NOMO-1 treated with dmso at 0.1 percent for 144 hours (cell line): ENCODE measurements at regions not wholly inside any gene's neighbourhood (a gene's known extent, or its start where the extent isn't known, plus 50 kb on each side); places are given as distances from the start of the nearest gene placed in this dataset.

Source experiments
- DNase-seq: peaks from one replicate; lab custom pipeline; 2025; ENCODE audit not compliant: unreplicated experiment; lab: John Stamatoyannopoulos, UW

DNA sequence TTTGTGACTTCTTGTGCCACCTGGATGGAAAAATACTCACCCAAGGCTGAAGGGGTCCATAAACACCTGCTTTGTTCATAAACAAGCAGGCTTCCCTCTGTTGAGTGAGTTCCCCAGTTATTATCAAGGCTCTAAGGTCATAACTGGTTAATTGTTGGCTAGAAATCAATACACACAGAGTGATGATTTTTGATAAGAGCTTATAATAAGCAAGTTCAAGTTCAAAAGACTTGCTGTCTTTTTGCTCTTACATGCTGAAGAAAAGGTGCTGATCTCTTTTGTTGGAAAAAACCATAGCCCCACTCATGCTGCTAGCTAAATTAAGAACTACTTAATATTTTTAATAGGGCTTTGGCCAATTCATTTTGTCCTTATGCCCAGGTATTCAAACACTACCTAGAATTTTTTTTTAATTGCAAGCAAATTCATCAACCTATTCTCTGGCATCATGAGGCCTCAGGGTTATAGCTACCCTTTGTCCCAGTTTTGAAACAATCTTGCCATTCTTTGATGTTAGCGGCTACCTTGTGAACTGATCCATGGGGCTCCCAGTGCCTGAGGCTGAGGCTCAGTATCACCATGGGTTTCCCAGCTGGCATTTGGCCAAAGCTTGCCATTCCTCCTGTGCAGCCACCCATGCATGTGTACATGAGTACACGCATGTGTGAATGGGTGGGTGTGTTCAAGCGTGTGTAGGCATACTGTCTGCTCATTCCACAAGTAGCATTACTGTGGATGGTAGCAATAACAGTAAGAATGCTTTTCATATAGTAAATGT is 127.6 kb upstream of the LPP start:
- no peak for DNase-seq

DNA sequence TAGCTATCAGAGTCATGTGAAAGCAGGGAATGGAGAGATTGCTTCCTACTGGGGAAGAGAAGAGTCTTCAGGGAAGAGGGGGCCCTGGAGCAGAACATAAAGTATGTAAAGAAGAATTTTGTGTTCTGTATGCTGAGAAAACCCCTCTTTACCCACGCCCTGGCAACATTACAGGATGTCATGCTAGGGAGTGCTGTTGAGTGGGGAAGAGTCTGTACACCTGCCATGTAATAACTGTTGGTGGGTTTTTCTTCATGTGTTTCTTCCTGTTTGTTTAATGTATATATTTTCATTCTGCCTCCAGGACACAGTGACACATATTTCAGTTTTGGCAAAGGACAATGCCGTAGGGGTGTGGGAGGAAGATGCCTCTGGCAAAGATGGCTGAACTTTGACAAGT is 122.8 kb upstream of the LPP start:
- DNase-seq = no peak

DNA sequence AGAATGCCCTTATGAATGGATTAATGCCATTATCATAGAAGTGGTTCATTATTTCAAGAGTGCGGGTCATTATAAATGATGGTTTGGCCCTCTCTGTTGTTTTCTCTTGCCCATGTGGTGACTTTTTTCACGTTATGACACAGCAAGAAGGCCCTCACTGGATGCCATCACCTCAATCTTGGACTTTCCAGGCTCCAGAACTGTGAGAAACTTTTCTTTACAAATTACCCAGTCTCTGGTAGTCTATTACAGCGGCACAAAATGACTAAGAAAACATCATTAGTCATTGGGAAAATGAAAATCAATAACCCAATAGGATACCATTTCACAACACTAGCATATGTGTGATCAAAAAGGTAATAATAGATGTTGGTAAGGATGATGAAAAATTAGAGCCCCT is 119.0 kb upstream of the LPP start:
- DNase-seq = no peak

DNA sequence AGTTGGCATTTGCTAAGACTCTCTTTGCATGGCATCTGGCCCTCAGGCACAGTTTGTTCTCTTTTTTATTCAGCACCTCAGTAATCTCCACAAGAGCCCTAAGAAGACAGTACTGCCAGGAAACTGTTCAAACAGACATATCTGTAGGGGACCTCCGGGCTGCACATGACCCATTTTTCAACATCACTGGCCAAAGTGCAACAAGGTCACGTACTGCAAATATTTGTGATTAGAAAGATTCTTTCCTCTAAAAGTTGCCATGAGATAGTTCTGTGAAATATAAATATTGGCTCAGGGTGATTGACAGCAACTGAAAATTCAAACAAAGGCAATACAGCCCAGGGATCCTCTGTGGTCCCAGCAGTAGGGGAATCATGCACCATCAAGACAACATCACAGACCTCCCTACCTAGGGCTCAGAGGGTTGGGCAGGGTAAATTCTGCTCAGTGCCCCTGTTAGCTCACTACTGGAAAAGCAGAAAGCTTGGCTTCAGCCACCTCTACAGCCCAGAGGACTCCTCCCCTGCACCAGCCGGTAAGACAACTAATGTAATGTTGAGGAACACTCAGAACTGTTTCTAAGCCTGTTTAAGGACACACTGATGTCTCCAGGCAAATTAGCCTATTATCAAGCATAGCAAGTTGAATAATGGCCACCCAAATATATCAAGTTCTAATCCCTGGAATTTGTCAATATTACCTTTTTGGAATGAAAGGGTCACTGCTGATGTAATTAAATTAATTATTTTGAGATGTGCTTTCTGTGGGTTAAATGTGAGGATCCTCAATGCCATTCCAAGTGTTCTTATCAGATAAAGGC is 117.4 kb upstream of the LPP start:
- no peak for DNase-seq

DNA sequence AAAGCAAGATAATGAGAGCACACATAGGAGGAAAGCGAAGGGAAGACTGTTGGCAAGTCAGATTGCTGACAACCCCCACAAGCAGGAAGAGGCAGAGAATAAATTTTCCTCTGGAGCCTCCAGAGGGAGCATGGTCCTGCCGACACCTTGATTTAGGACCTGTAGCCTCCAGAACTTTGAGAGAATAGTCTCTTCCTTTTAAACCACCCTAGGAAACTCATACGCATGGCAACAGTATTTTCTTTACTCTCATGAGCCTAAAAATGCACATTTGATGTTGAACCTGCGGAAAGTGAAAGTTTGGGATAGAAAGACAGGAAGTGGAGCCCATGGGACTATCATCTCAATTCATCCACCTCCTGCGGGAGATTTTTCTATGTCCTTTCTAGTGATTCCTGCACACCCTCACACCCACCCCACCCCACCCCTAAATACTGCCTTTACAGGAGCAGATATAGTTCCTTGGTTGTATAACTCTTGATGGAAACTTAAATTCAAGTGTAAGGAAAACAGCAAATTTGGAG is 116.7 kb upstream of the LPP start:
- no peak for DNase-seq

DNA sequence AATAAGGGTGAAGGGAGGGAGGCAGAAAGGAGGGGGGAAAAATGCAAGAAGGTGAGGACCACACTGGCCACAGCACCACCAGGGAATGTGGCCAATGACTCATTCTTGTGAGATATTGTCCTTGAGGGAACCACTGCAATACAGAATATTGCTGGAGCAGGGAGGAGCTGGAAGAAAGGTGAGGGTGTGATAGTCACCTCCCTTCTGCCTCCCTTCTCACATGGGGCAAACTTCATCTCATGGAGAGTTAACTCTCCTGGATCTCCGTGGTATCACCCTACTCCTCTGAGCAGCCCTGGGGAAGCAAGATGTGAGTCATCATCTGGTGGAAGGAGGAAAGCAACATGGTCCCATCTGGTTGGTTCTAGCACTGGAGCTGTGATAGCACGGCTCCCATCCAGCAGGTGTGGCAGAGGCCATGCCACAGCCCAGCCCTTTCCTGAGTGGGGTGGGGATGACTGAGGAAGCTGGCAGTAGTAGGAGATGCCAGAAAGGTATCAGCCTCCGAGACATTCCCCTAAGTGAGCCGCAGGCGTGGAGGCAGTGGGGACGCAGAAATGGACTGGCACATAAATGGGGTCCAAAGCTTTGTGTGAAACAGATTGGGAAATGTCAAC is 115.9 kb upstream of the LPP start:
- DNase-seq = no peak

DNA sequence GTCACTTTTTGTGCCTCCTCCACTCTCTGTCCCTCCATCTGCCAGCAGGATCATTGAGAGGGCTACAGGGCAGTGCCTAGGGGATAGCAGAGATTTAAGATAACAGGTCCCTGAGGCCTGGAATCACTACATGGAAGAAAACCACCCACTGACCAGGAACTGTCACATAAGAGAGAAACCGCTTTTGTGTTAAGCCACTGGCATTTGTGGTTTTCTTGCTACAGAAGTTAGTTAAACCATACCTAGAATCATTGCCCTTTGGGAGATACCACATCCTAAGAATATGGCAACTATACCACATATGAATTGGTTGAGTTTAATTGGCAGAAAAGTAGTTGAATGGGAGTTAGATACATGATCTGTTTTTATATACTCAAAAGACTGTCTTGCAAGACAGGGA is 112.8 kb upstream of the LPP start:
- no peak for DNase-seq

DNA sequence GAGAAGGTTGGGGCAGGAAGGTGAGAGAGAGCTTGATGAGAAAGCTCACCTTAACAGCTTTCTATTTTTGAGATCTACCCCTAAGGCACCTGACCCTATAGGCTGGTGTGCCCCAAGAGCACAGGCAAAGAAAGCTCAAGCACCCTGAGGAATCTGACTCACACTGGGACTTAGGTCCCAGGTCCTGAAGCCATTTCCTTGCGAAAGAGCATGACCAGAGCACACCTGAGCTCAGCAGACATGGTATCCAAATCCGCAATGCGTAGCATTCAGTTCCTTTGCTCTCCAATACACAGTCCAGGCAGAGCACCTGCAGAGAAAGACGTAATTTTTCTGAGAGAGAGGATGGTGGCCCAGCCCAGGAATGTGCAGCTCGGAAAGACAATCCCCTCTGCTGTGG is 112.1 kb upstream of the LPP start:
- DNase-seq = no peak

DNA sequence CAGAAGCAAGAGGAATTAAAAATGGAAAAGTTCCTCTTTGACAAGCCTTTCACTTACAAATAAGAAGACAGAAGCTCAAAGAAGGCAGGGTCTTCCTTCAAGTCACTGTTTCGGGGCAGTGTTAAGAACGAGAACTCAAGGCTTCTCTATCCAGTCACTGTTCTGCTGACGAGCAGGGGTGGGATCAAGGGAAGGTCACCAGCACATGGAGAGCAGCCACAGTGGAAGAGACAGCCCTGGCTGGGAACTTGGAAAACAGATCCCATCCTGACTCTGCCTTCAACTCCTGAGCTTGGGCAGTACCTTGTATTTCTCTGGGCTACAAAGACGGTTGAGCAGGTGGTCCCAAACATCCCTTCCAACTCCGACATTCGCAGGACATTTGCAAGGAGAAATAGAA is 111.5 kb upstream of the LPP start:
- DNase-seq = no peak

DNA sequence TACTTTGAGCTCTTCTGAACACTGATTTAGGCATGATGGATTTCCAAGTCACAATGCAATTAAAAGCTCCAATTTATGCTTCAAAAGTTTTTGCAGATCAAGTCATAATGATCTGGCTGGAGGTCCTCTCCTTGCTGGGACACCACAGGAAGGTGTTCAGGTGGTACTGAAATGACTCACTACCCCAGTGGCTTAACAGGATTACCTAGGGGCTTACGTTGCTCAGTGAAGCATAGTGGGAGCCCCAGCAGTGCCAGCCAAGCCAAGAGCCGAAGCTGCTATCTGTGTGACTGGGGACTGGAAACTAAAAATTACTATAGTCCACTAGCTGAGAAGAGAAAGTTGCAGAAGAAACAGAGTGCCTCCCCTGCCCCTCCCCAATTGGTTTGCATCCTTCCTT is 110.1 kb upstream of the LPP start:
- no peak for DNase-seq

DNA sequence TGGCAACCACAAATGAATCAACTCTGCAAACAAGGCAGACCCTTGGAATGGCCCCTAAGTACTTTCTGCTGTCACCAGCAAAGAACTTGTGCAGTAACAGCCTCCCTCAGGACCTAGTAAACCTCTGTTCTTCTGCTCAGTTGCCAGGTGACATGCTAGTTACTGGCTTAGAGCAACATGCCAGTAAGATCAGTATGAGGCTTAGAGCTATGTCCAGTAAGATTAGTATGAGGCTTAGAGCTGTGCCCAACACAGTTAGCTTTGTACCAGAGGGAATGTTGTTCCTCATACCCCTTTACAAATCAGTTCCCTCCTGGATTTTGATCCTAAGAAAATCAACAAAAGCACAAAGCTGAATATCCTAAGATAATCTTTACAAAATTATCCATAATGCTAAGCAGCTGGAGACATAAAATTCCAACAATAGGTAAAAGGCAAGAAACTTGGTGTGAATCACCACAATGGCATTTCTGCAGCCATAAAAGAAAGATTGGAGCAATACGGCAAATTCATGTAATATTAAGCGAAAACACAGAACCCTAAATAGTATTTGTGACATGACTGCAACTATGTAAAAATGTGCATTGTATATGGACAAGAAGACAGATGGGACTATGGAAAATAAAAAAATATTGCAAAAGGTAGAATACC is 107.3 kb upstream of the LPP start:
- no peak for DNase-seq

DNA sequence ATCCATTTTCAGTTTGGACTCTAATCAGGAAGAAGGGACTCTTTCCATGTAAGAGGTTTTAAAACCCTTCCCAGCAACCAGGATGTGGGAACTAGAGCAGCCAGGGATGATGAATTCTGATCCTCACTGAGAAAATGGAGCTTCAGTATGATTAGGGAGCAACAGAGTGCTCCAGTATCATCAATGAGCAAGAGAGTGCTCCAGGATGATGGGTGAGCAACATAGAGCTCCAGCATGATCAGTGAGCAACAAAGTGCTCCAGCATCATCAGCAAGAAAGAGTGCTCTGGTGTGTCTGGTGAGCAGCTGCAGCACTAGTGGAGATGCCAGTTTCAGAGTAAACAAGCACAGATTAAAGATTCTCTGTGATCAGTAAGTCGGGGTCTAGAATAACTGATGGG is 106.4 kb upstream of the LPP start:
- no peak for DNase-seq

DNA sequence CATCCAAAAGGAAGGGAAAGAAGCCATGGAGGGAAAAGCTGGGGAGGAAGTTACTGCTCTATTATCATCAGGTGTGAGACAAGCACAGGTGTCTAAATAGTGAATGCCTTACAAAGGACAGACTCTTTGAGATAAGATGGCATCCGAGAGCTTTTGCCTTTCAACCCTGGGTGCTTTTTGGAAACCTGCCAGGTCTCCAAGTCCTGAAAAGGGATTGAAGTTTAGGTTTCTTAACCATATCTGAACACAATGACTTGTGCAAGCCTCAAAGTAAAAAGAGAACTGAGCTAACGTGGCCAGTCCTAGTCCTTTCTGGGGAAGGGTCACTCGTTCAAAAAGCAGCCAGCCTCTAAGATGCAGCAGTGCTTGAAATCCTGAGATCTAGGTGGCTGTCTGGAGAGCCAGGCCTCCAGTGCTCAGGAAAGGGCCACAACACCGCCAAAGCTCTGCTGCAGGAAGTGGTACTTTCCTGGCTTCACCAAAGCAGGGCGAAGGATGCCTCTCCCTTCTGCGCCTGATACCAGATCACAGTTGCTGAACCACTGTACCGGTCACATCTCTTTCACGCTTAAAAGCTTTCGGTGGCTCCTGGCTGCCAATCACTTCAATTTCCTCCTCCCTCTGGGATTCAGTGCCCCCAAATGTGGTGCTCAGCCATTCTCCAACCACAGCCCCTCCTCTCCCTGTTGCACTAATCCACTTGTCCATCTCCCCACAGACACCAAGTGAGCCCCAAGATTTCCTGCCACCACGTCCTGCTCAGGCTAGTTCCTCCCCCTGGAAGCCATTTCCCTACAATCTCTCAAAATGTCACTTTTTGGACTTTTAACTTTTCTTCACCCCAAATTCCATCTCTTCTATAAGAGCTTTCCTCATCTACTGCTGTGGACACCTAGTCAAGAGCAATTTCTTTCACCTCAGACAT is 104.1 kb upstream of the LPP start:
- no peak for DNase-seq

DNA sequence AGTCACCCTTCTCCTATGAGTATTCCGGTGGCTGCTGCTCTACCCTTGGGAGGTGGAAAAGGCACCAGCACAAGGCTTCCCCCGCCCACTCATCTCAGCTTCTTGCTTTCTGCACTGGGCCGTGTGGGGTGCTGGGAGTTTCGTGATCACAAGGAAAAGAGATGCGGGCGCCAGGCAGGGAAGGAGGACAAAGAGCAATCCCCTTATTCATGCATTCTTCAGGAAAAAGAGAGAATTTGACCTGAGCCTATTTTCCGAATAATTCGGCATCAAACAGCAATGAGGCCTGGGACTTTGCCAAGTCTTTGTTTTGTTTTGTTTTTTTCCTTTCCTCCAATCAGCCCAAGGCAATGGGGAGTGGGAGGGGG is 102.2 kb upstream of the LPP start:
- no peak for DNase-seq

DNA sequence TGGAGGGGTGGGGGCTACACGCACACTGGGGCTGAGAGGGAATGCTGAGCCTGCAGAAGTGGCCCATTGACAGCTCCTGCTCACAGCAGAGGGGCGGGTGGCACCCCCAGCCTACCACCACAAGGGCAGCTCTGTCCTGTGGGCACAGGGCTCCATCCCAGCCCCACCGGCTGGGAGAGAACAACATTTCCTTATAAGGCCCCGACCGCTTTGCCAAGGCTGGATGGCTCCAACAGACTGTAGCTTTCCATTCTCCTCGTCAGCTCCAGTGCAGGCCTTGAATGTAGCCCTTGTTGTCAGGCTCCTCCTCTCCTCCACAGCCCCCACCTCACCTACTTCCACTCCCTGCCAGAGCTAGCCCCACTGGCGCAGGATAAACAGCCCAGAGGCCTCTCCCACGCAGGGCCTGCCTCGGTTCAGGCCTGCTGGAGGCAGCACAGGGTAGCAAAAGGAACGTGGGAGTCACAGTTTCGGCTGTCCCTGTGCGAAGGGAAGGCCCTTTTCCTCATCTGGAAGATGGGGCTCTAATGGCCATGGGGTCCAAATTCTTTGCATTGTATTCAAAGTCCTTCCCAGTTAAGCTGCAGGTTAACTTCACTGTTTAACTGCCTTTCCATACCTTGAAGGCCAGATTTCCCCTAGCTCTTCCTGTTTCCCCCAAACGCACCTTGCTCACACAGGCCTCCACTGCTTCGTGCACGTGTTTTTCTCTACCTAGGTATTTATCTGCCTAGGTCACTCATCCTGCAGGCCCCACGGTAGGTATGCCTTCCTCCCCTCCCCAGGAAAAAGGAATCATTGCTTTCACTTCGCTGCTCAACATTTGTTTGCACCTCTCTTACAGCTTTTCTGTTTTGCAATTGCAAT is 101.6 kb upstream of the LPP start:
- DNase-seq = no peak

DNA sequence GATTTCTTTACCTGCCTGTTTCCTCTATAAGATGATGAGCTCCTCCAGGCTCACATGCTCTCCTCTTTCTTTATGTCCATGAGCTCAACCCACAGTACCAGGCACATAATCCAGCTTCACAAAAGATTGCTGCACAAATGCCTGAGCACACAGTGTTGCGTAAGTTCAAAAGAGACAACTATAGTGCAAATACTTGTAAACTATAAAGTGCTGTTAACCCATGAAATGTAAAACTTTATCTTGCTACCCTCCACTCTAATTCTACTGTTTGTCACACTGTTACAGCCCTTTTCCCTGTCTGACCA is 101.0 kb upstream of the LPP start:
- no peak for DNase-seq

DNA sequence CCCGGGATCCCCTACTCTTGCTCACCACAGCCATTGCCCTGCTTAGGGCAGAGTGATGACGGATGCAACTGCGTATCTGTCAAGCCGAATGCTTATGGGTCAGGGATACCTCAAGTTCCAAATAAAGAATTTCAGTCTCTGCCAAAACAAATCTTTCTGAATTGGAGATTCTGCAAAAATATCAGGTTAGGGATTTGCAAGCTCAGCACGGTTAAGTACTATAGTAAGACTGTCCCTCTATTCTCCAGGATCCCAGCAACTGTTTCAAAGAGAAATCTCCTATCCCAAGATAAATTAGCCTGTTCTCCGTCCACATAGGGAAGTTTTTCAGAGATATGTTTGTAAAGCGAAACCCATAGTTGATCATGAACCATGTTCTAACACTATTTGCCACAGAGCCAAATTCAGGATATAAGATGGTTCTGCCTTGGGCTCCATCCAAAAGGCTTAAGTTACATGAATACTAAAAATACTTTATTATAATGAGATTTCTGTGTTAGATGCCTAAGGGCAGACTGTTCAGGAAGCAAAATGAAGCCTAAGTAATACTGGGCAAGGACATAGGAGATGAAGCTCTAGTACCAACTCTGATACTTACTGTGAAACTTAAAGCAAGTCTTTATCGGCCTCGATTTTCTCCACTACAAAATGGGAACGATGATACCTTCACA is 100.1 kb upstream of the LPP start:
- no peak for DNase-seq

DNA sequence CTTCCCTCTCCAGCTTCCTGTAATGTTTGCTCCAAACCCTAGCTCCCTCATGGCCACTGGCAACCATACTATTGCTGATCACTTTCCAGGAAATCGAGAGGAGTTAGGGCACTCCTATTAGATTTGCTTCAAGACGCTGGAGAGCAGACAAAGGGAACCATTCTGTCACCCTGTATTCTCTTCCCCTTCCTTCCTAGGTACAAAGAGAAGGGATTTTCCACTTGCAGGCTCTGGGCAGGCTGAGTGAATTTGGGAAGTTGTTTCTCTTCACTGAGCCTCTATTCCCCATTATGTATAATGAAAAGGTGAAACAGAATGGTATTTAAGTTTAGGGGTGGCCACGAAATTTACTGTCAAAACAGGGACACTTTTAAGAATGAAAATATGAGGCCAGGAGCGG is 99.4 kb upstream of the LPP start:
- no peak for DNase-seq

DNA sequence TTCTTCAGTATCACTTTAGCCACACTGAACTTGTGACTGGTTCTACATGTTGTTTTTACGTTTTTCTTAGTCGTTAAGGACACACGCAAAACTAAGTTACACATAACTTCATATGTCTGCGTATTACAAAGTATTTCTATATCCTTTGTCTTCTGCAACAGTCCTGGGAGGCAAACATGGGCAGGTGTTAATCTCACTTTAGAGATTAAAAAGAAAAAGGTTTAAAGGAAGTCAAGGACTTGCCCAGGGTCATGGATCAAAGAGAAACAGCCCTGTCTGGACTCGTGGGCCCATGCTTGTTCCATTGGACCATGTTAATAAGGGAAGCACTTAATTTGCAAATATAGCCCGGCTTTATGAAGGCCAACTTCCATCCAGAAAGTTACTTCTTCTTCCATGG is 98.6 kb upstream of the LPP start:
- DNase-seq = no peak
